HG02938 (cell line): ENCODE measurements at regions not wholly inside any gene's neighbourhood (a gene's known extent, or its start where the extent isn't known, plus 50 kb on each side); places are given as distances from the start of the nearest gene placed in this dataset.

Experiments
- ATAC-seq: cut with Tn5 transposase; IDR thresholded peaks from one replicate; pipeline ENCODE4 v1.9.1; 2021; ENCODE audit warnings: mild to moderate bottlenecking, moderate library complexity; ENCODE audit not compliant: unreplicated experiment

GRCh38 chr7:12067156-12067831 is 143.8 kb upstream of the TMEM106B start:
- peak; percentile 71 for ATAC-seq

GRCh38 chr7:12069757-12070156 is 141.3 kb upstream of the TMEM106B start:
- no peak for ATAC-seq

GRCh38 chr7:12074889-12075288 is 136.2 kb upstream of the TMEM106B start:
- ATAC-seq = no peak

- no peak for ATAC-seq
These were observed 131.1 kb upstream of the TMEM106B start for GRCh38 chr7:12080006-12080405.

GRCh38 chr7:12085516-12085915 is 125.6 kb upstream of the TMEM106B start:
- ATAC-seq = no peak

DNA sequence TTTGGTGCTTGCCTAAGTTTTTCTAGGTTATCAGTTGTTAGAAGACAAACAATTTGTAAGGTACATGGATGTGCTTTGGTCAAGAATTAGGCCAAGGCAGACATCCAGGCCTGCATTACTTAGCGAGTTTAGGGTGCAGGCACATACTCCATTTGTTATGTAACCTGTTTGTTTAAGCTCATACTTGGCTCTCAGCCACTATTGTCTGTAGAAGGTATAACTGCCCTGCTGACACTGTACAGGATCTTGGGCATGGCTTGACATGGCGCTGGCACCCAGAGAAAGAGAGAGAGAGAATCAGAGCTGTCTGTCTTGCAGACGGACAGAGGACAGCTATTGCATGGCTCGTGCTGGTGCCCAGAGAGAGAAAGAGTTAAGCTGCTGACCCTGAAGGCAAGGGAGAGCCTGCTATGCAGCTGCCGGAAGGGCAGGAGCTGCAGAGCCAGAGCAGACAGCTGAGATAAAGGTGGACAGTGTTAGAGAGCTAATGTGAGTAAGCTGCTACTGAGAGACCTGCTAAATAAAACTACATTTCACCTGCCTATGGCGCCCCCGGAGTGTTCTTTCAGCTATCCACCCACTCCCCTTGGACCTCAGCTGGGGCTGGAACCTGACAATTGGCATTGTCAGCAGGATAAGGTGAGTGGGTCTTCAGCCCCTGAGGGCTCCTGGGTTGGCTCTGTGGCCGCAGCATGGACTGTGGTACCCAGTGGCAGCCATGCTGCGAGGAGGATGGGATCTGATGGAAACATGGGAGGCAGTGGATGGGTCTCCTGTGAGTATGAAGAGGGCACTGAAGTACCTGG is 120.9 kb upstream of the TMEM106B start:
- no peak for ATAC-seq

DNA sequence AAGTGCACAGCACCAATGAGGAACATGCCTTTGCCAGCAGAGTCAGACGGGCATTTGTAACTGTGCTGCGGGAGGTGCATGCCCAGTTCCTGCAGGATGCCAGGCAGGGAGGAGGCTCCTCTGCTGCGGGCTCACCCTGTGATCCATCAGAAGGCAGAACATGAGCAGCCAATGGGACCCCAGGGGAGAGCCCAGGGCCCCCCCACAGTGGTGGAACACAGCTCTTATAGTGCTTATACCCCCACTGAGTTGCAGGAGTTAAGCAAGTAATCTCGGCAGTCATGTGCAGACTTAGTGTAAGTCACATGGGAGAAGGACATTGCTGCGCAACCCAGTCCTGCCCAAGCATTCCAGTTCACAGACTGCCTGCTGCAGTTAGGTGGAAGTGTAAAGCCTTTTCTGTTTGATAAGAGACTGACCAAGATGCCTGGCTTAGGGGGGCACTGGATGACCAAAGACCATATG is 120.3 kb upstream of the TMEM106B start:
- ATAC-seq = no peak

- no peak for ATAC-seq
These were observed 119.9 kb upstream of the TMEM106B start for GRCh38 chr7:12091231-12091630.

DNA sequence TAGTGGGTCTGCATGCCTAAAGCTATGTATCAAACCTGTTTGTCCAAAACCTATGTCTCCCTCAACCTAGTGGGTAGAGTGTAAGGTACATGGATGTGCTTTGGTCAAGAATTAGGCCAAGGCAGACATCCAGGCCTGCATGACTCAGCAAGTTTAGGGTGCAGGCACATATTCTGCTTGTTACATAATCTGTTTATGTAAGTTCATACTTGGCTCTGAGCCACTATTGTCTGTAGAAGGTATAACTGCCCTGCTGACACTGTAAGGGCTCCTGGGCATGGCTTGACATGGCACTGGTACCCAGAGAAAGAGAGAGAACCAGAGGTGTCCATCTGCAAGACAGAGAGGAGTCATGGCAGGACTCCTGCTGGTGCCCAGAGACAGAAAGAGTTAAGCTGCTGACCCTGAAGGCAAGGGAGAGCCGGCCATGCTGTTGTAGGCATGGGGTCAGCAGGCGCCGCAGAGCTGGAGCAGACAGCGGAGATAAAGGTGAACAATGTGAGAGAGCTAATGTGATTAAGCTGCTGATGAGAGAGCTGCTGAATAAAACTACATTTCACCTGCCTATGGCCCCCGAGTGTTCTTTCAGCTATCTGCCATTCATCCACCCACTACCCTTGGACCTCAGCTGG is 118.5 kb upstream of the TMEM106B start:
- ATAC-seq = no peak

DNA sequence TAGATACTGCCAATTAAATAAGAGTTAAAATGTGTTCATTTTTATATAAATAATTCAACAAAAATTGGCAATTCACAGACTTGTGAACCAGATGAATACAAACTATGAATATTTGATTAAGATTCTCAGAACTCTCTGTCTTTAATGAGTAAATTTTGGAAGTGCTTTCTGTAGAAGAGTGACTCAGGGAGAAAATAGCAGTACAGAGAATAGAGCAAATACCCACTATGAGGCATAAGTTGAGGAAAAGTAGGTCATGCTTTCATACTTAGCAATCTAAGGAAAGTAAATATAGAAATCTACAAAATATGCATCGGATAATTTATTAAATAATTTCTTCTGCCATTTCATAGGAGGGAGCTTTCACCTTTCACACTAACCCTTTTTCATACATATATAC is 117.7 kb upstream of the TMEM106B start:
- ATAC-seq = no peak

DNA sequence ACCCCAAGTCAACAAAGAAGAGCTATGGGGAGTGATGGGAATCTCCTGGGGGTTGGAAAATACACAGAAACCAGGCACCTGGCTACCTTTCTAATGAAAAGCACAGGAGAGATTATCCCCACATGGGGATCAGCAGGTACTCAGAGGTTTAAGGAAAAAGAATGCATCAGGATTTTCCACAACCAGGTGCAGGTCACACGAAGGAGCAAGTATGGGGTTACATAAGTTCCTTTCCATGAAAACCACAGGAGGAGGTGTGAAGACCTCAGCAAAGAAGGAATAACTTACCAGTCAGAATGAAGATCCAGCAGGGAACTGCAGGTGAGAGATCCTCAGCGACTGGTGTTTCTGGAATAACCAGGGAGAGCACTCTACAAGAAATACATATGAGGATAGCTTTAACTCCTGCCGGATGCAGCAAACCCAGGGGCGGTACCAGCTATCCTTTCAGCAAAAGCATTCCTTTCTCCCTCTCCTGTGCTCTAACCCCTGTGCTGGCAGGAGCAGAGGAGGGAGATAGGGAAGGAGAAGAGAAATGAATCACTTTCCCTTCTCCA is 116.7 kb upstream of the TMEM106B start:
- no peak for ATAC-seq

GRCh38 chr7:12102126-12102525 is 109.0 kb upstream of the TMEM106B start:
- ATAC-seq = no peak

GRCh38 chr7:12102527-12102926 is 108.6 kb upstream of the TMEM106B start:
- ATAC-seq = no peak

- no peak for ATAC-seq
These were observed 107.1 kb upstream of the TMEM106B start for GRCh38 chr7:12103948-12104347.

DNA sequence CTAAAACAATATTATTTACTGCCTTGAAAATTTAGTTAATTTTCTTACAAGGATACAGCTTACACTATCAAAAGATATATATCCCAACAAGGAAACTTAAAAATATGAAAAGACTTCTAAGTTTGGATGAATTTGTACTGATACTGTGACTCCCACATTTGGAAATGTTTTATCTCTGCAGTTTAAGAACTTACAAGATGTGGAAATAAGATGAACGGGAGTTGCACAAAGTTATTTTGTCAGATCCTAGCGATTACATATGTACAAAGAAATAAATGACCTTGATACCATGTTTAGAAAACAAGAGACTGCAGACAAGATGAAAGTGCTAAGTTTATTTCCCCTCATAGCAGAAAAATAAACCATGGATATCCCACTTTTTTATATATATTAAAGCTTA is 103.7 kb upstream of the TMEM106B start:
- ATAC-seq = no peak

DNA sequence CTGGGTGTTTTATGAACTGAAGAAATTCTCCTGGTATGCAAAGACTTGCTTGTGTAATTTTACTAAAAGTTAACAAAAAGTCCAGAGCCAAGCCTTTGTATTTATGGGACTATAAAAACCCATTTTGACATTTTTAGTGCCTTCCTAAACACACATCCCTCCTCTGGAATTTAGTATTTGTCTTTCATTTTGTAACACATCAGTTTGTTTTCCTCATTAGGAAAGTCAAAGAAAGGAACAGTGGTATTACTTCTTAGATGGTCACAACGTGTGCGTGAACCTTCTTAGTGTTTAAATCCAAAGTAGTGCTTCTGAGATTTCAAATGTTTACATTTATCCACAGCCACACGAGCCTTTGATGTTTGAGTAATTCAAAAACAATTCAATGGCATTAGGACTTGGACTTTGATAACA is 103.2 kb upstream of the TMEM106B start:
- ATAC-seq = no peak

- ATAC-seq = no peak
These were observed 100.7 kb upstream of the TMEM106B start for GRCh38 chr7:12110425-12110824.

DNA sequence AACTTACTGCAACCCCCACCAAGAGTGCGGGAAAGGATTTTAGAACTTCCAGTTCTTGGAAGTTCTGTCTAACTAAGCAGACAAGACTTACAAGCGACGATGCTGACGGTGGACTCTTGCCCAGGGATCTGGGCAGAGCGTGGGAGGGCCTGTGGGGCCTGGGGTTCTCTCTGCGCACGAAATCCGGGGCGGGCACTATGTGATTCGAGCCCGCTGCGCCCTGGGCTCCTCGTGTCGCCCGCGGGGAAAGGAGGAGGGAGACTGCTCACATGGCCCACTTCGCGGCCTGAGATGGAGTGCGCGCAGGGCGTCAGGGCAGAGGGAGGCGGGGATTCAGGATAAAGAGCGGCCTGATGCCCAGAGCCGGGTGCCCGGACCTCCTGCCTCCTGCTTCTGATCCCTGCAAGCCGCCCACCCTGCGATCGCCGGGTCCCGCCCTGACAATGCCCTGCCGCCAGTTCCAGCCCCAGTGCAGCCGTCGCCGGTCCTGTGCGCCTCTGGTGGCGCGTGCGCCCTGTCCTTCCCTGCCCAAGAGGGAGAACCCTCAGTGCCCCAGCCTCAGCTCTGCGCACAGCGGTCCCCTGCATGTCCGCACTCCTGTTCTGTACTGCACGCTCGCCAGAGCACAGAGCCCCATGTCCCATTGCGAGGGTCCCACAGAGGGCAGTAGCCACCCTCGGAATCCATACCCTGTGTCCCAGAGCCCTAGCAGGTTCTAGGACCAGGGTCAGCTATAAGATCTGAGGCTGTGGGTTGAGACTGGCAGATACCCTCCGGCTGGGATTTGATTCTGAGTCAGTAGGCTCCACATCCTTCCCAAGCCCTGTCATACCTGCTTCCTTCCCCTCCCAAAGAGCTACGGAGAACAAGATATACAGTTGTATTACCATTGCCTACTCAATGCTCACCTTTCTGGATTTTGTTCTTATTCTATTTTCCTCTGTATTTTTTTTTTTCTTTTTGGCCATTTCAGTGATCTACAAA is 99.4 kb upstream of the TMEM106B start:
- no peak for ATAC-seq

DNA sequence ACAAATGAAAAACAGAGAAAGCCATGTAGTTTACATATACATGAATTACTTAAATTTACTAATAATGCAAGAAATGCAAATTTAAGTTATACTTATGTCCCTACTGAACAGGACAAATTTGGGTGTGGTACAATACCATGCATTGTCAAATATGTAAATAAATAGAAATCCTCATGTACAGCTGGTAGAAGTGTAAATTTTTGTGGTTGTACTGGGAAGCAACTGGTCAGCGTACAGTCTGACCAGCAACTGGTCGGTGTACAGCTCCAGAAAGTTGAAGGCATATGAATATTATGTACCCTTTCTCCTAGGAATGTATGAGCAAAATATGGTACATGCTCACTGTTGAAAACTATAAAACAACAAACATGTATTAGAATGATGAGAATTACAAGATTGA is 93.9 kb upstream of the TMEM106B start:
- no peak for ATAC-seq

- ATAC-seq = no peak
These were observed 91.3 kb upstream of the TMEM106B start for GRCh38 chr7:12119620-12120303.
